ENCODE measurements at regions not wholly inside any gene's neighbourhood (a gene's known extent, or its start where the extent isn't known, plus 50 kb on each side); places are given as distances from the start of the nearest gene placed in this dataset.
"Not testable (repeated sequence)": the region's sequence is repeated elsewhere in the genome, so short reads cannot be mapped to it uniquely, and the experiment has no call there.

- Histone ChIP-seq H3K27me3 (ENCODE audit: control insufficient read depth in 1 of 2, insufficient read depth in 2 of 2, low read length in 2 of 2) (no peaks in the 10 kb centered on the region), H3K36me3 (ENCODE audit: control insufficient read depth in 2 of 2, insufficient read depth in 2 of 2, low read length in 2 of 2) (no peaks in the 10 kb centered on the region), H3K27ac (ENCODE audit: low read length) (no peak overlapping the region), H3K9ac (ENCODE audit: low read length in 2 of 2) (no peak overlapping the region), H3K4me1 (ENCODE audit: control insufficient read depth, insufficient read depth, low read length) (peaks cover 7% of the 10 kb centered on the region), H3K9me3 (ENCODE audit: control insufficient read depth in 2 of 2, low read length in 2 of 2) (no peaks in the 10 kb centered on the region), H3K4me3 (ENCODE audit: low read length in 2 of 2) (no peak overlapping the region)
These were observed 129.8 kb upstream of the SLC5A12 start for GRCh38 chr11:26851696-26852095.

- no peak overlapping the region for H3K9ac ChIP-seq (ENCODE audit: low read length in 2 of 2)
- H3K27ac ChIP-seq (ENCODE audit: low read length): no peak overlapping the region
- no peak overlapping the region for H3K4me3 ChIP-seq (ENCODE audit: low read length in 2 of 2)
- H3K9me3 ChIP-seq (ENCODE audit: control insufficient read depth in 2 of 2, low read length in 2 of 2): no peaks in the 10 kb centered on the region
- H3K27me3 ChIP-seq (ENCODE audit: control insufficient read depth in 1 of 2, insufficient read depth in 2 of 2, low read length in 2 of 2): no peaks in the 10 kb centered on the region
- H3K36me3 ChIP-seq (ENCODE audit: control insufficient read depth in 2 of 2, insufficient read depth in 2 of 2, low read length in 2 of 2): no peaks in the 10 kb centered on the region
- no peaks in the 10 kb centered on the region for H3K4me1 ChIP-seq (ENCODE audit: control insufficient read depth, insufficient read depth, low read length)
These were observed 135.8 kb upstream of the FIBIN start for GRCh38 chr11:26858098-26858497.

- no peaks in the 10 kb centered on the region for H3K4me1 ChIP-seq (ENCODE audit: control insufficient read depth, insufficient read depth, low read length)
- H3K9me3 ChIP-seq (ENCODE audit: control insufficient read depth in 2 of 2, low read length in 2 of 2): no peaks in the 10 kb centered on the region
- no peaks in the 10 kb centered on the region for H3K36me3 ChIP-seq (ENCODE audit: control insufficient read depth in 2 of 2, insufficient read depth in 2 of 2, low read length in 2 of 2)
- no peaks in the 10 kb centered on the region for H3K27me3 ChIP-seq (ENCODE audit: control insufficient read depth in 1 of 2, insufficient read depth in 2 of 2, low read length in 2 of 2)
- no peak overlapping the region for H3K27ac ChIP-seq (ENCODE audit: low read length)
- H3K4me3 ChIP-seq (ENCODE audit: low read length in 2 of 2): no peak overlapping the region
- H3K9ac ChIP-seq (ENCODE audit: low read length in 2 of 2): no peak overlapping the region
These were observed 134.5 kb upstream of the FIBIN start for GRCh38 chr11:26859416-26859815.

- no peak overlapping the region for H3K9ac ChIP-seq (ENCODE audit: low read length in 2 of 2)
- H3K4me1 ChIP-seq (ENCODE audit: control insufficient read depth, insufficient read depth, low read length): no peaks in the 10 kb centered on the region
- no peaks in the 10 kb centered on the region for H3K27me3 ChIP-seq (ENCODE audit: control insufficient read depth in 1 of 2, insufficient read depth in 2 of 2, low read length in 2 of 2)
- no peak overlapping the region for H3K4me3 ChIP-seq (ENCODE audit: low read length in 2 of 2)
- no peaks in the 10 kb centered on the region for H3K9me3 ChIP-seq (ENCODE audit: control insufficient read depth in 2 of 2, low read length in 2 of 2)
- no peaks in the 10 kb centered on the region for H3K36me3 ChIP-seq (ENCODE audit: control insufficient read depth in 2 of 2, insufficient read depth in 2 of 2, low read length in 2 of 2)
- no peak overlapping the region for H3K27ac ChIP-seq (ENCODE audit: low read length)
These were observed 133.7 kb upstream of the FIBIN start for GRCh38 chr11:26860091-26860780.

- no peaks in the 10 kb centered on the region for H3K27me3 ChIP-seq (ENCODE audit: control insufficient read depth in 1 of 2, insufficient read depth in 2 of 2, low read length in 2 of 2)
- no peak overlapping the region for H3K27ac ChIP-seq (ENCODE audit: low read length)
- H3K36me3 ChIP-seq (ENCODE audit: control insufficient read depth in 2 of 2, insufficient read depth in 2 of 2, low read length in 2 of 2): no peaks in the 10 kb centered on the region
- no peaks in the 10 kb centered on the region for H3K9me3 ChIP-seq (ENCODE audit: control insufficient read depth in 2 of 2, low read length in 2 of 2)
- H3K4me3 ChIP-seq (ENCODE audit: low read length in 2 of 2): no peak overlapping the region
- no peaks in the 10 kb centered on the region for H3K4me1 ChIP-seq (ENCODE audit: control insufficient read depth, insufficient read depth, low read length)
- no peak overlapping the region for H3K9ac ChIP-seq (ENCODE audit: low read length in 2 of 2)
These were observed 133.0 kb upstream of the FIBIN start for GRCh38 chr11:26860895-26861294.

GRCh38 chr11:26862801-26863200, 131.1 kb upstream of the FIBIN start:
- H3K4me3 ChIP-seq (ENCODE audit: low read length in 2 of 2): no peak overlapping the region
- no peaks in the 10 kb centered on the region for H3K27me3 ChIP-seq (ENCODE audit: control insufficient read depth in 1 of 2, insufficient read depth in 2 of 2, low read length in 2 of 2)
- H3K36me3 ChIP-seq (ENCODE audit: control insufficient read depth in 2 of 2, insufficient read depth in 2 of 2, low read length in 2 of 2): no peaks in the 10 kb centered on the region
- no peaks in the 10 kb centered on the region for H3K9me3 ChIP-seq (ENCODE audit: control insufficient read depth in 2 of 2, low read length in 2 of 2)
- no peaks in the 10 kb centered on the region for H3K4me1 ChIP-seq (ENCODE audit: control insufficient read depth, insufficient read depth, low read length)
- no peak overlapping the region for H3K27ac ChIP-seq (ENCODE audit: low read length)
- no peak overlapping the region for H3K9ac ChIP-seq (ENCODE audit: low read length in 2 of 2)

GRCh38 chr11:26865703-26866102, 128.2 kb upstream of the FIBIN start:
- Histone ChIP-seq H3K4me1 (ENCODE audit: control insufficient read depth, insufficient read depth, low read length) (no peaks in the 10 kb centered on the region), H3K9me3 (ENCODE audit: control insufficient read depth in 2 of 2, low read length in 2 of 2) (no peaks in the 10 kb centered on the region), H3K4me3 (ENCODE audit: low read length in 2 of 2) (no peak overlapping the region), H3K27me3 (ENCODE audit: control insufficient read depth in 1 of 2, insufficient read depth in 2 of 2, low read length in 2 of 2) (no peaks in the 10 kb centered on the region), H3K9ac (ENCODE audit: low read length in 2 of 2) (no peak overlapping the region), H3K36me3 (ENCODE audit: control insufficient read depth in 2 of 2, insufficient read depth in 2 of 2, low read length in 2 of 2) (no peaks in the 10 kb centered on the region), H3K27ac (ENCODE audit: low read length) (no peak overlapping the region)

- H3K27ac ChIP-seq (ENCODE audit: low read length): no peak overlapping the region
- no peaks in the 10 kb centered on the region for H3K27me3 ChIP-seq (ENCODE audit: control insufficient read depth in 1 of 2, insufficient read depth in 2 of 2, low read length in 2 of 2)
- no peaks in the 10 kb centered on the region for H3K9me3 ChIP-seq (ENCODE audit: control insufficient read depth in 2 of 2, low read length in 2 of 2)
- no peak overlapping the region for H3K9ac ChIP-seq (ENCODE audit: low read length in 2 of 2)
- H3K36me3 ChIP-seq (ENCODE audit: control insufficient read depth in 2 of 2, insufficient read depth in 2 of 2, low read length in 2 of 2): no peaks in the 10 kb centered on the region
- H3K4me3 ChIP-seq (ENCODE audit: low read length in 2 of 2): no peak overlapping the region
- no peaks in the 10 kb centered on the region for H3K4me1 ChIP-seq (ENCODE audit: control insufficient read depth, insufficient read depth, low read length)
These were observed 126.6 kb upstream of the FIBIN start for GRCh38 chr11:26867286-26867685.

GRCh38 chr11:26878959-26879581, 114.8 kb upstream of the FIBIN start:
- H3K9me3 ChIP-seq (ENCODE audit: control insufficient read depth in 2 of 2, low read length in 2 of 2): peaks cover 0 to 9% of the 10 kb centered on the region in 2 donors

GRCh38 chr11:26882363-26882880, 111.5 kb upstream of the FIBIN start:
- not testable (repeated sequence) for H3K4me3 ChIP-seq (ENCODE audit: low read length in 2 of 2); H3K27me3 ChIP-seq (ENCODE audit: control insufficient read depth in 1 of 2, insufficient read depth in 2 of 2, low read length in 2 of 2); H3K4me1 ChIP-seq (ENCODE audit: control insufficient read depth, insufficient read depth, low read length); H3K9me3 ChIP-seq (ENCODE audit: control insufficient read depth in 2 of 2, low read length in 2 of 2); H3K36me3 ChIP-seq (ENCODE audit: control insufficient read depth in 2 of 2, insufficient read depth in 2 of 2, low read length in 2 of 2); H3K9ac ChIP-seq (ENCODE audit: low read length in 2 of 2); H3K27ac ChIP-seq (ENCODE audit: low read length)

More at GRCh38 chr11:26878959-26879581, 114.8 kb upstream of the FIBIN start:
- H3K36me3 ChIP-seq (ENCODE audit: control insufficient read depth in 2 of 2, insufficient read depth in 2 of 2, low read length in 2 of 2): no peaks in the 10 kb centered on the region
- no peak overlapping the region for H3K27ac ChIP-seq (ENCODE audit: low read length)
- no peak overlapping the region for H3K9ac ChIP-seq (ENCODE audit: low read length in 2 of 2)
- no peaks in the 10 kb centered on the region for H3K27me3 ChIP-seq (ENCODE audit: control insufficient read depth in 1 of 2, insufficient read depth in 2 of 2, low read length in 2 of 2)
- no peak overlapping the region for H3K4me3 ChIP-seq (ENCODE audit: low read length in 2 of 2)
- no peaks in the 10 kb centered on the region for H3K4me1 ChIP-seq (ENCODE audit: control insufficient read depth, insufficient read depth, low read length)

GRCh38 chr11:26891501-26891900, 102.4 kb upstream of the FIBIN start:
- no peak overlapping the region for H3K27ac ChIP-seq (ENCODE audit: low read length)
- H3K9ac ChIP-seq (ENCODE audit: low read length in 2 of 2): no peak overlapping the region
- H3K4me3 ChIP-seq (ENCODE audit: low read length in 2 of 2): no peak overlapping the region
- H3K9me3 ChIP-seq (ENCODE audit: control insufficient read depth in 2 of 2, low read length in 2 of 2): no peaks in the 10 kb centered on the region
- H3K36me3 ChIP-seq (ENCODE audit: control insufficient read depth in 2 of 2, insufficient read depth in 2 of 2, low read length in 2 of 2): no peaks in the 10 kb centered on the region
- H3K27me3 ChIP-seq (ENCODE audit: control insufficient read depth in 1 of 2, insufficient read depth in 2 of 2, low read length in 2 of 2): no peaks in the 10 kb centered on the region
- H3K4me1 ChIP-seq (ENCODE audit: control insufficient read depth, insufficient read depth, low read length): no peaks in the 10 kb centered on the region
